ENCODE measurements at regions not wholly inside any gene's neighbourhood (a gene's known extent, or its start where the extent isn't known, plus 50 kb on each side); places are given as distances from the start of the nearest gene placed in this dataset.

DNA sequence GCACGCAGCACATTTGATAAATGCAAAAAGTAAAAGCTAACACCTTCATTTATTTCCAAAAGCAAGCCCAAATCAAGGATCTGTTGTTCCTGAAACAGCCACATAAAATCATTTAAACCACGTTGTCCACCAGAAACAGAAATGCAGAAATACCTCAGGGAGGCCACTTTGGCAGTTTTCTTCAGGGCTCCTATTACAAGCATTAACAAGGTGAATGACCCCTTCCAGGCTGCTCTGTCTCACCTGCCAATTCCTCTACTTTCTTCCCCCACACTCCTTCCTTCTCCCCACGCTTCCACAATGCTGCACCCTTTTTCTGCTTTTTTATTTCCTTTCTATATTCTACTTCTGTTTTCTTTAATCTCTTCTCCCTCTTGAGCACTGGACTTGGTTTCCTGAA lies 55.0 kb upstream of the PTGFRN start:
- FAIRE-seq (no peak), DNase-seq (ENCODE audit: low read depth, low spot score) (no peak), ATAC-seq (peak; percentile 7; the same call in 1 of the 3 replicates)
- Histone ChIP-seq H3K4me3 (no peak overlapping the region), H3K27me3 (replicated peaks in 1 of 2; ENCODE audit: control insufficient read depth in 2 of 2, insufficient read depth in 2 of 2, low read length in 1 of 2) (no peaks in the 10 kb centered on the region), H3K4me1 (ENCODE audit: control insufficient read depth, insufficient read depth, low read length) (0 out of 2 replicates have a peak, but pooled peaks cover 3% of the 10 kb centered on the region), H3K9me3 (replicated peaks; ENCODE audit: control insufficient read depth, insufficient read depth, low read length) (no peaks in the 10 kb centered on the region), H2AFZ (ENCODE audit: control insufficient read depth, low read depth, low read length) (no peak overlapping the region), H3K79me2 (ENCODE audit: control insufficient read depth, insufficient read depth, low read length) (no peaks in the 10 kb centered on the region), H3K36me3 (ENCODE audit: control insufficient read depth in 2 of 2, insufficient read depth in 2 of 2, low read length in 1 of 2) (no peaks in the 10 kb centered on the region), H4K20me1 (ENCODE audit: control insufficient read depth, insufficient read depth) (no peaks in the 10 kb centered on the region), H3K27ac (ENCODE audit: control insufficient read depth, insufficient read depth) (no peak overlapping the region), H3K4me2 (ENCODE audit: control insufficient read depth, insufficient read depth) (no peak overlapping the region), H3K9ac (ENCODE audit: control insufficient read depth, insufficient read depth, low read length) (no peak overlapping the region)
- ChIA-PET SMC1A (ENCODE audit: uncharacterized antibody, unreplicated experiment) (interaction anchor here (0.6 to 7.0 kb wide), 14 partner anchors 8 to 274 kb away, joined by 3 to 122 read pairs (median 6); no protein-coding TSS in a partner anchor), RAD21 (ENCODE audit: unreplicated experiment) (interaction anchor here (1.0 to 2.7 kb wide), 9 partner anchors 27 to 202 kb away, joined by 3 to 27 read pairs (median 8); partner anchors contain the start of gene CD101), CTCF (interaction anchor here (0.6 to 2.9 kb wide), 15 partner anchors 20 to 203 kb away, joined by 3 to 16 read pairs (median 5); no protein-coding TSS in a partner anchor), POLR2A (interaction anchor here (1.4 to 2.3 kb wide), 3 partner anchors 17 to 117 kb away, joined by 3 to 12 read pairs (median 4); no protein-coding TSS in a partner anchor)
- no TSS peak for BruUV-seq (replicated peaks)
- WGBS (ENCODE audit: insufficient coverage, insufficient replicate concordance, low lambda C conversion rate, missing lambda C conversion rate) = 19% methylated on average over 3 of the region's 3 CpGs
- in situ Hi-C loops (cut with MboI) = no loop called here
- no peak for TF ChIP-seq ZNF24 (IDR thresholded peaks at IDR 0.05)
- TF ChIP-seq CEBPB (IDR thresholded peaks at IDR 0.05; ENCODE audit: borderline replicate concordance in 1 of 2, low read depth in 2 of 2, low read length in 2 of 2) = no peak
- TF ChIP-seq ZSCAN29 (IDR thresholded peaks at IDR 0.05) = no peak
- no peak for TF ChIP-seq IKZF1 (conservative IDR thresholded peaks at IDR 0.05)
- TF ChIP-seq, protein P1, sequence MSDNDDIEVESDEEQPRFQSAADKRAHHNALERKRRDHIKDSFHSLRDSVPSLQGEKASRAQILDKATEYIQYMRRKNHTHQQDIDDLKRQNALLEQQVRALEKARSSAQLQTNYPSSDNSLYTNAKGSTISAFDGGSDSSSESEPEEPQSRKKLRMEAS (IDR thresholded peaks at IDR 0.05; ENCODE audit: low read depth, low read length) = no peak
- TF ChIP-seq JUND (IDR thresholded peaks at IDR 0.05; ENCODE audit: low read depth, low read length) = no peak
- TF ChIP-seq SP1 (IDR thresholded peaks at IDR 0.05; ENCODE audit: low read depth, low read length) = no peak
- no peak for TF ChIP-seq RBBP5 (conservative IDR thresholded peaks at IDR 0.05)
- no peak for TF ChIP-seq PAX5 (IDR thresholded peaks at IDR 0.05; ENCODE audit: borderline replicate concordance, low read depth, low read length)
- TF ChIP-seq BHLHE40 (IDR thresholded peaks at IDR 0.05; ENCODE audit: borderline replicate concordance in 1 of 2, low read depth in 2 of 2, low read length in 1 of 2) = no peak
- no peak for TF ChIP-seq JUNB (IDR thresholded peaks at IDR 0.05)
- TF ChIP-seq KDM1A (IDR thresholded peaks at IDR 0.05; ENCODE audit: borderline replicate concordance) = no peak
- no peak for TF ChIP-seq WRNIP1 (IDR thresholded peaks at IDR 0.05; ENCODE audit: borderline replicate concordance, low read depth, low read length)
- TF ChIP-seq POU2F2 (IDR thresholded peaks at IDR 0.05; ENCODE audit: borderline replicate concordance, low read depth, low read length) = no peak
- no peak for TF ChIP-seq ESRRA (IDR thresholded peaks at IDR 0.05; ENCODE audit: low read length)
- TF ChIP-seq, protein P2, sequence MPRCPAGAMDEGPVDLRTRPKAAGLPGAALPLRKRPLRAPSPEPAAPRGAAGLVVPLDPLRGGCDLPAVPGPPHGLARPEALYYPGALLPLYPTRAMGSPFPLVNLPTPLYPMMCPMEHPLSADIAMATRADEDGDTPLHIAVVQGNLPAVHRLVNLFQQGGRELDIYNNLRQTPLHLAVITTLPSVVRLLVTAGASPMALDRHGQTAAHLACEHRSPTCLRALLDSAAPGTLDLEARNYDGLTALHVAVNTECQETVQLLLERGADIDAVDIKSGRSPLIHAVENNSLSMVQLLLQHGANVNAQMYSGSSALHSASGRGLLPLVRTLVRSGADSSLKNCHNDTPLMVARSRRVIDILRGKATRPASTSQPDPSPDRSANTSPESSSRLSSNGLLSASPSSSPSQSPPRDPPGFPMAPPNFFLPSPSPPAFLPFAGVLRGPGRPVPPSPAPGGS (IDR thresholded peaks at IDR 0.05; ENCODE audit: borderline replicate concordance, insufficient read depth, low read depth, low read length, poor library complexity, severe bottlenecking) = no peak
- TF ChIP-seq, protein P3, sequence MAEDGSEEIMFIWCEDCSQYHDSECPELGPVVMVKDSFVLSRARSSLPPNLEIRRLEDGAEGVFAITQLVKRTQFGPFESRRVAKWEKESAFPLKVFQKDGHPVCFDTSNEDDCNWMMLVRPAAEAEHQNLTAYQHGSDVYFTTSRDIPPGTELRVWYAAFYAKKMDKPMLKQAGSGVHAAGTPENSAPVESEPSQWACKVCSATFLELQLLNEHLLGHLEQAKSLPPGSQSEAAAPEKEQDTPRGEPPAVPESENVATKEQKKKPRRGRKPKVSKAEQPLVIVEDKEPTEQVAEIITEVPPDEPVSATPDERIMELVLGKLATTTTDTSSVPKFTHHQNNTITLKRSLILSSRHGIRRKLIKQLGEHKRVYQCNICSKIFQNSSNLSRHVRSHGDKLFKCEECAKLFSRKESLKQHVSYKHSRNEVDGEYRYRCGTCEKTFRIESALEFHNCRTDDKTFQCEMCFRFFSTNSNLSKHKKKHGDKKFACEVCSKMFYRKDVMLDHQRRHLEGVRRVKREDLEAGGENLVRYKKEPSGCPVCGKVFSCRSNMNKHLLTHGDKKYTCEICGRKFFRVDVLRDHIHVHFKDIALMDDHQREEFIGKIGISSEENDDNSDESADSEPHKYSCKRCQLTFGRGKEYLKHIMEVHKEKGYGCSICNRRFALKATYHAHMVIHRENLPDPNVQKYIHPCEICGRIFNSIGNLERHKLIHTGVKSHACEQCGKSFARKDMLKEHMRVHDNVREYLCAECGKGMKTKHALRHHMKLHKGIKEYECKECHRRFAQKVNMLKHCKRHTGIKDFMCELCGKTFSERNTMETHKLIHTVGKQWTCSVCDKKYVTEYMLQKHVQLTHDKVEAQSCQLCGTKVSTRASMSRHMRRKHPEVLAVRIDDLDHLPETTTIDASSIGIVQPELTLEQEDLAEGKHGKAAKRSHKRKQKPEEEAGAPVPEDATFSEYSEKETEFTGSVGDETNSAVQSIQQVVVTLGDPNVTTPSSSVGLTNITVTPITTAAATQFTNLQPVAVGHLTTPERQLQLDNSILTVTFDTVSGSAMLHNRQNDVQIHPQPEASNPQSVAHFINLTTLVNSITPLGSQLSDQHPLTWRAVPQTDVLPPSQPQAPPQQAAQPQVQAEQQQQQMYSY (CRISPR knock-in tag; IDR thresholded peaks at IDR 0.05) = no peak
- intact Hi-C loops (cut with micrococcal nuclease; ENCODE audit: unreplicated experiment) = no loop called here

All from GM12878 (cell line).